ENCODE measurements at regions not wholly inside any gene's neighbourhood (a gene's known extent, or its start where the extent isn't known, plus 50 kb on each side); places are given as distances from the start of the nearest gene placed in this dataset.

DNA sequence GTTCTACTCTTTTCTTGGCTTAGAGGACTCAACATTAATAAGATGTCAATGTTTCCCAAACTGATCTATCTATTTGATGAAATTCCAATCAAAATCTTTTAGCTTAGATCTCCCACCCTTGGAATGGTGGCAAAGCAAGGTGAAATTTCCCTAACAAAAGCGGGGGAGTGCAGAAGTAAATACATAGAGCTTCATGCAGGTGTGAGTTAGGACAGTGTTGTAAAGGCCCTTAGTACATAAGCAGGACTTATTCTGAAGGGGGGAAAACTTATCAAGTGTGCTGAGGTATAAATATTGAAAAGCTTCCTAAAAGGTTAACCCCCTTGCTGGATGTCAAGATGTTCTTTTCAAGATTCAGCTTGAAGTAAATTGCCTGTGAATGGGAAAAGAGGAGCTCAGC, 608.6 kb upstream of the CELF4 start:
- TF ChIP-seq, protein P1, sequence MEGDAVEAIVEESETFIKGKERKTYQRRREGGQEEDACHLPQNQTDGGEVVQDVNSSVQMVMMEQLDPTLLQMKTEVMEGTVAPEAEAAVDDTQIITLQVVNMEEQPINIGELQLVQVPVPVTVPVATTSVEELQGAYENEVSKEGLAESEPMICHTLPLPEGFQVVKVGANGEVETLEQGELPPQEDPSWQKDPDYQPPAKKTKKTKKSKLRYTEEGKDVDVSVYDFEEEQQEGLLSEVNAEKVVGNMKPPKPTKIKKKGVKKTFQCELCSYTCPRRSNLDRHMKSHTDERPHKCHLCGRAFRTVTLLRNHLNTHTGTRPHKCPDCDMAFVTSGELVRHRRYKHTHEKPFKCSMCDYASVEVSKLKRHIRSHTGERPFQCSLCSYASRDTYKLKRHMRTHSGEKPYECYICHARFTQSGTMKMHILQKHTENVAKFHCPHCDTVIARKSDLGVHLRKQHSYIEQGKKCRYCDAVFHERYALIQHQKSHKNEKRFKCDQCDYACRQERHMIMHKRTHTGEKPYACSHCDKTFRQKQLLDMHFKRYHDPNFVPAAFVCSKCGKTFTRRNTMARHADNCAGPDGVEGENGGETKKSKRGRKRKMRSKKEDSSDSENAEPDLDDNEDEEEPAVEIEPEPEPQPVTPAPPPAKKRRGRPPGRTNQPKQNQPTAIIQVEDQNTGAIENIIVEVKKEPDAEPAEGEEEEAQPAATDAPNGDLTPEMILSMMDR (IDR thresholded peaks at IDR 0.05): no peak
- TF ChIP-seq EZH2phosphoT487 (IDR thresholded peaks at IDR 0.05) (no peak), EZH2 (IDR thresholded peaks at IDR 0.05) (no peak)
